Effector memory CD8-positive, alpha-beta T cell (primary cell): ENCODE measurements at regions not wholly inside any gene's neighbourhood (a gene's known extent, or its start where the extent isn't known, plus 50 kb on each side); places are given as distances from the start of the nearest gene placed in this dataset.
"Not testable (repeated sequence)": the region's sequence is repeated elsewhere in the genome, so short reads cannot be mapped to it uniquely, and the experiment has no call there.

ENCODE experiments used
- ATAC-seq: fragments of 150-1000 bp; cut with Tn5 transposase; replicated peaks from 2 replicates; pipeline ENCODE4 v1.10.0; 2021; ENCODE audit warnings: mild to moderate bottlenecking, moderate library complexity
- DNase-seq, 3 experiments: peaks; one replicate each; pipeline ENCODE4 v3.0.0; 2021
- H3K27ac Mint-ChIP-seq, 2 donors: one replicate each; pipeline ENCODE4 v1.8.0; 2022; ENCODE audit warnings: mild to moderate bottlenecking in 2 of 2, mixed read lengths in 2 of 2, moderate library complexity in 2 of 2
- H3K27me3 Mint-ChIP-seq, 2 donors: one replicate each; pipeline ENCODE4 v1.8.0; 2022; ENCODE audit warnings: mixed read lengths in 2 of 2
- H3K36me3 Mint-ChIP-seq: one replicate; pipeline ENCODE4 v1.8.0; 2022; ENCODE audit warnings: mild to moderate bottlenecking, moderate library complexity, mixed read lengths; ENCODE audit not compliant: insufficient read depth
- H3K4me1 Mint-ChIP-seq, 2 donors: one replicate each; pipeline ENCODE4 v1.8.0; 2022; ENCODE audit warnings: low read depth in 2 of 2, mixed read lengths in 2 of 2
- H3K4me3 Mint-ChIP-seq, 2 donors: one replicate each; pipeline ENCODE4 v1.8.0; 2022; ENCODE audit warnings: mild to moderate bottlenecking in 2 of 2, mixed read lengths in 2 of 2, moderate library complexity in 2 of 2
- H3K9me3 Mint-ChIP-seq, 2 donors: one replicate each; pipeline ENCODE4 v1.8.0; 2022; ENCODE audit warnings: mixed read lengths in 2 of 2

- H3K4me1 Mint-ChIP-seq: no peaks in the 10 kb centered on the region
- DNase-seq: no peak
- no peak overlapping the region for H3K4me3 Mint-ChIP-seq
- peaks cover 43 to 64% of the 10 kb centered on the region in 2 donors for H3K27me3 Mint-ChIP-seq
- no peak for ATAC-seq
- no peaks in the 10 kb centered on the region for H3K9me3 Mint-ChIP-seq
- H3K27ac Mint-ChIP-seq: no peak overlapping the region
- H3K36me3 Mint-ChIP-seq: no peaks in the 10 kb centered on the region
Observed at GRCh38 chr20:43383026-43383795, 74.5 kb upstream of the SRSF6 start.

- not testable (repeated sequence) for H3K27ac Mint-ChIP-seq
Observed at GRCh38 chr20:43382135-43382534, 75.6 kb upstream of the SRSF6 start.

GRCh38 chr20:43381533-43381932, 76.2 kb upstream of the SRSF6 start:
- H3K4me1 Mint-ChIP-seq, H3K36me3 Mint-ChIP-seq, DNase-seq, H3K4me3 Mint-ChIP-seq, ATAC-seq, H3K27ac Mint-ChIP-seq, H3K9me3 Mint-ChIP-seq: not testable (repeated sequence)
- peaks cover 36 to 60% of the 10 kb centered on the region in 2 donors for H3K27me3 Mint-ChIP-seq

More at GRCh38 chr20:43382135-43382534, 75.6 kb upstream of the SRSF6 start:
- H3K9me3 Mint-ChIP-seq, H3K4me1 Mint-ChIP-seq, H3K4me3 Mint-ChIP-seq, DNase-seq, H3K36me3 Mint-ChIP-seq, ATAC-seq: not testable (repeated sequence)
- peaks cover 41 to 64% of the 10 kb centered on the region in 2 donors for H3K27me3 Mint-ChIP-seq

- no peak overlapping the region for H3K27ac Mint-ChIP-seq
Observed at GRCh38 chr20:43379239-43379917, 78.3 kb upstream of the SRSF6 start.

GRCh38 chr20:43376831-43377230, 80.9 kb upstream of the SRSF6 start:
- Mint-ChIP-seq H3K27me3 (peaks cover 45% of the 10 kb centered on the region in 2 donors), H3K4me1 (no peaks in the 10 kb centered on the region), H3K4me3 (no peak overlapping the region), H3K9me3 (no peaks in the 10 kb centered on the region), H3K27ac (no peak overlapping the region), H3K36me3 (no peaks in the 10 kb centered on the region)
- DNase-seq (no peak), ATAC-seq (no peak)

More at GRCh38 chr20:43379239-43379917, 78.3 kb upstream of the SRSF6 start:
- H3K4me1 Mint-ChIP-seq: no peaks in the 10 kb centered on the region
- ATAC-seq (no peak), DNase-seq (no peak)
- H3K4me3 Mint-ChIP-seq: no peak overlapping the region
- no peaks in the 10 kb centered on the region for H3K9me3 Mint-ChIP-seq
- H3K27me3 Mint-ChIP-seq: peaks cover 51 to 60% of the 10 kb centered on the region in 2 donors
- no peaks in the 10 kb centered on the region for H3K36me3 Mint-ChIP-seq

GRCh38 chr20:43375591-43375990, 82.1 kb upstream of the SRSF6 start:
- DNase-seq (no peak), ATAC-seq (no peak)
- Mint-ChIP-seq H3K36me3 (no peaks in the 10 kb centered on the region), H3K4me3 (no peak overlapping the region), H3K9me3 (no peaks in the 10 kb centered on the region), H3K27me3 (peaks cover 38 to 43% of the 10 kb centered on the region in 2 donors), H3K27ac (no peak overlapping the region), H3K4me1 (no peaks in the 10 kb centered on the region)

- DNase-seq (no peak), ATAC-seq (no peak)
- Mint-ChIP-seq H3K27ac (no peak overlapping the region), H3K27me3 (peaks cover 12 to 23% of the 10 kb centered on the region in 2 donors), H3K4me1 (no peaks in the 10 kb centered on the region), H3K9me3 (no peaks in the 10 kb centered on the region), H3K4me3 (no peak overlapping the region), H3K36me3 (no peaks in the 10 kb centered on the region)
Observed at GRCh38 chr20:43372051-43372450, 85.6 kb upstream of the SRSF6 start.

GRCh38 chr20:43365691-43366090, 92.0 kb upstream of the SRSF6 start:
- ATAC-seq (no peak), DNase-seq (no peak)
- Mint-ChIP-seq H3K4me3 (no peak overlapping the region), H3K4me1 (no peaks in the 10 kb centered on the region), H3K27ac (no peak overlapping the region), H3K9me3 (no peaks in the 10 kb centered on the region), H3K27me3 (peaks cover 43 to 54% of the 10 kb centered on the region in 2 donors), H3K36me3 (no peaks in the 10 kb centered on the region)

- DNase-seq: no peak
- no peak overlapping the region for H3K27ac Mint-ChIP-seq
- no peak for ATAC-seq
- no peaks in the 10 kb centered on the region for H3K4me1 Mint-ChIP-seq
- no peaks in the 10 kb centered on the region for H3K9me3 Mint-ChIP-seq
- no peaks in the 10 kb centered on the region for H3K36me3 Mint-ChIP-seq
- H3K4me3 Mint-ChIP-seq: no peak overlapping the region
- H3K27me3 Mint-ChIP-seq: peaks cover 43 to 63% of the 10 kb centered on the region in 2 donors
Observed at GRCh38 chr20:43364001-43364400, 93.7 kb upstream of the SRSF6 start.

- Mint-ChIP-seq H3K9me3 (no peaks in the 10 kb centered on the region), H3K27me3 (peaks cover 41 to 63% of the 10 kb centered on the region in 2 donors), H3K27ac (no peak overlapping the region), H3K36me3 (no peaks in the 10 kb centered on the region), H3K4me1 (no peaks in the 10 kb centered on the region), H3K4me3 (no peak overlapping the region)
- ATAC-seq (no peak), DNase-seq (no peak)
Observed at GRCh38 chr20:43363506-43363905, 94.2 kb upstream of the SRSF6 start.

- no peaks in the 10 kb centered on the region for H3K9me3 Mint-ChIP-seq
- H3K27ac Mint-ChIP-seq: no peak overlapping the region
- no peak for DNase-seq
- no peaks in the 10 kb centered on the region for H3K36me3 Mint-ChIP-seq
- no peaks in the 10 kb centered on the region for H3K4me1 Mint-ChIP-seq
- H3K27me3 Mint-ChIP-seq: peaks cover 35 to 66% of the 10 kb centered on the region in 2 donors
- no peak overlapping the region for H3K4me3 Mint-ChIP-seq
- no peak for ATAC-seq
Observed at GRCh38 chr20:43361526-43361925, 96.2 kb upstream of the SRSF6 start.

- Mint-ChIP-seq H3K9me3 (no peaks in the 10 kb centered on the region), H3K4me1 (no peaks in the 10 kb centered on the region), H3K36me3 (no peaks in the 10 kb centered on the region), H3K27me3 (peaks cover 22 to 54% of the 10 kb centered on the region in 2 donors), H3K4me3 (no peak overlapping the region), H3K27ac (no peak overlapping the region)
- ATAC-seq (no peak), DNase-seq (no peak)
Observed at GRCh38 chr20:43360016-43360415, 97.7 kb upstream of the SRSF6 start.

- H3K27me3 Mint-ChIP-seq: peaks cover 14 to 42% of the 10 kb centered on the region in 2 donors
Observed at GRCh38 chr20:43358811-43359210, 98.9 kb upstream of the SRSF6 start.

GRCh38 chr20:43357352-43357751, 100.3 kb upstream of the SRSF6 start:
- Mint-ChIP-seq H3K9me3 (no peaks in the 10 kb centered on the region), H3K4me3 (no peak overlapping the region)
- no peak for DNase-seq

More at GRCh38 chr20:43358811-43359210, 98.9 kb upstream of the SRSF6 start:
- DNase-seq (no peak), ATAC-seq (no peak)
- Mint-ChIP-seq H3K27ac (no peak overlapping the region), H3K4me3 (no peak overlapping the region), H3K4me1 (no peaks in the 10 kb centered on the region), H3K36me3 (no peaks in the 10 kb centered on the region), H3K9me3 (no peaks in the 10 kb centered on the region)

More at GRCh38 chr20:43357352-43357751, 100.3 kb upstream of the SRSF6 start:
- Mint-ChIP-seq H3K27ac (no peak overlapping the region), H3K36me3 (no peaks in the 10 kb centered on the region), H3K27me3 (peaks cover 14 to 40% of the 10 kb centered on the region in 2 donors), H3K4me1 (no peaks in the 10 kb centered on the region)
- no peak for ATAC-seq
